Activated CD4-positive, alpha-beta T cell treated with anti-CD3 and anti-CD28 coated beads, Interleukin-2, amount 50 U/mL, for 24 hours (primary cell): ENCODE measurements at regions not wholly inside any gene's neighbourhood (a gene's known extent, or its start where the extent isn't known, plus 50 kb on each side); places are given as distances from the start of the nearest gene placed in this dataset.
"Not testable (repeated sequence)": the region's sequence is repeated elsewhere in the genome, so short reads cannot be mapped to it uniquely, and the experiment has no call there.

Experiments used
- DNase-seq, 2 donors: peaks; one replicate each; pipeline ENCODE4 v3.0.0-alpha.2; 2020; ENCODE audit warnings: low read depth in 1 of 2, low spot score in 1 of 2

DNA sequence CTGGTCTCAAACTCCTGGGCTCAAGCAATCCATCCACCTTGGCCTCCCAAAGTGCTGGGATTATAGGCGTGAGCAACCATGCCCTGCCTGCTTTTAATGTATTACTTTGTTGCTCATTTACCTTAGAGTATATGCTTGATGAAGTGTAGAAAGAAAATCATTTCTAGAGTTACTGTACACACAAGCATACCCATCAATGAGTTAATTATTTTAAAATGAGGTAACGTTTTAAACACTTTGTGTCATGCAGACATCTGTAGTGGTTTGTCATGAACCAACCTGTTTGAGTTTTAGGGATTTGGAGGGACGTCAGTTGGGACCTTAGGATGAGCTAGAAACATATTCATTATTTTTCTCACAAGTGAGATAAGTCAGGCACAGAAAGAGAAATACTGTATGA is 332.4 kb upstream of the IGF1R start:
- DNase-seq = no peak

- no peak for DNase-seq
Observed at GRCh38 chr15:98321896-98322295, 326.4 kb upstream of the IGF1R start.

GRCh38 chr15:98322581-98322980 is 325.8 kb upstream of the IGF1R start:
- no peak for DNase-seq

- no peak for DNase-seq
Observed at GRCh38 chr15:98324341-98324970, 323.9 kb upstream of the IGF1R start.

GRCh38 chr15:98326804-98327203 is 321.5 kb upstream of the IGF1R start:
- DNase-seq = no peak

DNA sequence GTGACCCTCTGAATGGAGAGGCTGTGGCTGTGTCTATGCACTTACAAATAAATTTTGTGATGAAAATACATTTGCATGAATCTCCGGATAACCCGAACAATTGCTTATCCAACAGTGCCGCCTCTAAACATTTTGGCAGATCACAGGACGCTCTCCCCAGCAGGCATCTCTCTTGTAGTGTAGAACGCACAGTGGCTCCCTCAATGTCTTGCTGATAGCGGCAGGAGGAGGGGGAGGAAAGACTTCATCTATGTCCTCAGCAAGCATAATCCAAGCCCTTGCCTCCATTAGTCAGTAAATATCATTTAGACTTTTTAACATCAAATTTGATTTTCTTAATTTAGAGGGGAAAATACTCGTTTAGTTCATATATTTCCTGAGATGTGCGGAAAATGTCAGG is 318.1 kb upstream of the IGF1R start:
- DNase-seq = no peak

DNA sequence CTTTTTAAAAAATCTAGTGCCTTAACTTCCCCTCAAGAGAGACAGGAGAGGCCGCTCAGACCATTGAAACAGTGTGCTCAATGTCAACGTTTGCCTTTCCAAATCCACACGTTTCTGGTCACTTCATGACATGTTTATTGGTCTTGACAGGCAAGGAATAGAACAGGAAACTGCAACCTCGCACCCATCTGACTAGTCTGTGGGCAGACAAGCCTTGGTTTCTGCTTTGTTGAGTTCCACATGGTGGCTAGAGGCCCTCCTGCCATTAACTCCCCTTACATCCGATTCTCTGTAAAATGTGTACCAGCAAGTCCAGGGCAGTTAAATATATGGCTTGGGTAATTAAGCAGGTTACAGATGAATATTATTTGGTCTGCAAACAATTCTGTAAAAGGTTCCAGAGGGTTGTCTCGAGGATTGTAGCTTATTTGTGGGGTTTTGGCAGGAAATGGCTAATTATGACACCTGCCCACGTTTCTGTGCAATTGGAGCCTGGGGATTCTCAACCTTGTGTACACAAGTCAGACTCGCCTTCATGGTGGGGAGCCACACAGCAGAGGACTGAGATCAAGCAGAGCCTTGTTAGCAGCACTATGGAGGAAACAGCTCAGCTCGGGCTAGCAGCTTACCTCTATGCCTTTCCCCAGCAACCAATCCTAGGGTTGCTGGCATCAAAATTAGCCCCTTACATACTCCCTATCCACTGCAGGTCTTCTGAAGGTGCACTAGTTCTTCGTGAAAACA is 317.5 kb upstream of the IGF1R start:
- no peak for DNase-seq

DNA sequence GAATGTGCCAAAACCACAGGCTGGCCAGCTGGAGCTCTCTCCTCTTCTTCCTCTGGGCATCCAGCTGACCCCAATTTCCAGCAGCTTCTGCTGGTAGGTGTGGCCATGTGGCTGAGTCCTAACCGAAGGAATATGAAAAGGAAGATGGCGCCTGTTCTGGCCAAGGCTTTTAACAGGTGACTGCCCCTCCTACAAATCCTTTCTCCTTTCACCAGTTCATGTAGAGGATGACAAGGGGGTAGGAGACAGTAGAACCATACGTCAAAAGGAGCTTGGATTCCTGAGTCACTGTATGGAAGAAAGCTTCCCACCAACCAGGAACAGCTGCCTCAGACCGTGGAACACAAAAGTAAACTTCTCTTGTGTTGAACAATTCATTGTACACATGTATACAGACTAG is 316.7 kb upstream of the IGF1R start:
- DNase-seq = no peak

DNA sequence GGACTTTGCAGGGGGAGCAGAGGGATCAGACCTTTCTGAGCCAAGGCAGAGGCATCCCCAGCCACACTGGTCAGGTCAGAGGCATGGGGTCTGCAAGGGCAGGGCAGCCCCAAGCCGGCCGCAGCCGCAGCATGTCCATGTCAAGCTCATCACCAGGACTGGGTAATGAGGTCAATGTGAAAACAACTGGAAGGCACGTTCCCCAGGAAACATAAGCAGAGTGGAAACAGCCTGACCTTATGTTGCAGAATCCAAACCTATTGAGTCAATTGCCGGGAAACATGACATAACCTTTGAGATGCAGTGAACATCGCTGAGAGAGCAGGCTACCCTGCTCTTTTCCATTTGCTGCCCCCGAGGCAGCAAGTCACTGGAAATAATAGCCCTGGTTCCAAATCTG is 315.1 kb upstream of the IGF1R start:
- DNase-seq = no peak

GRCh38 chr15:98342911-98343310 is 305.4 kb upstream of the IGF1R start:
- no peak for DNase-seq

GRCh38 chr15:98344591-98344990 is 303.7 kb upstream of the IGF1R start:
- DNase-seq = no peak

DNA sequence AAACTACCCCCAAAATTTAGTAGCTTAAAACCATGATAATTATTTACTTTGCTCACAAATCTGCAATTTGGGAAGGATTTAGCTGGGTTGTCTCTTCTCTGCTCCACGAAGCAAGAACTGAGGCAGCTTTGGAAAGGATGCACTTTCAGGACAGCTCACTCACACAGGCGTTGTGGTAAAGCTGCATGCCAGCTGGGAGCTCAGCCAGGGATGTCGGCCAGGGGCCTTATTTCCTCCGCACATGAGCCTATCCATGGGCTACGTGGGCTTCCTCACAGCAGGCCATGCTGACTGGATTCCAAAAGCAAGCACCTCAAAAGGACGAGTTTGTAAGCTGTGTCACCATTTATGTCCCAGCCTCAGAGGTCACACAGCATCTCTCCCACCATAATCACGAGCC is 301.3 kb upstream of the IGF1R start:
- DNase-seq = no peak

- DNase-seq = no peak
Observed at GRCh38 chr15:98347866-98348265, 300.5 kb upstream of the IGF1R start.

DNA sequence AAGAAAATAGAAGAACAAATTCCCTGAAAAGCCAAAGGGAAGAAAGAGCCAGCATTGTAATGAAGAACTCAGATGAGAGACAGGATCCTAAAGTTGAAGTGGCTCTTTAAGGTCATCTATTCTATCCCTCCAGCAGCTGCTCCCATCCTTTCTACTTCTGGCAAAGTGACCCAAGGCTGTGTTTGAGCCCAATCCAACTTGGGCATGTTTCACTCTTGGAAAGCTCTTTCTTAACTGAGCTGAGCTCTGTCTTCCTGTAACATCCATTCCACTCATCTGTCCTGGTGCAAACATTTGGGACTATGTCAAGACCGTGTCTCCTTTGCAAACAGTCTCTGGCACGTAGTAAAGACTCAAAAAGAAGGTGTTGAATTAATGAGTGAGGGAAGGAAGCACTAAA is 298.1 kb upstream of the IGF1R start:
- no peak for DNase-seq

- not testable (repeated sequence) for DNase-seq
Observed at GRCh38 chr15:98358274-98358673, 290.1 kb upstream of the IGF1R start.

- DNase-seq = no peak
Observed at GRCh38 chr15:98358971-98359370, 289.4 kb upstream of the IGF1R start.

DNA sequence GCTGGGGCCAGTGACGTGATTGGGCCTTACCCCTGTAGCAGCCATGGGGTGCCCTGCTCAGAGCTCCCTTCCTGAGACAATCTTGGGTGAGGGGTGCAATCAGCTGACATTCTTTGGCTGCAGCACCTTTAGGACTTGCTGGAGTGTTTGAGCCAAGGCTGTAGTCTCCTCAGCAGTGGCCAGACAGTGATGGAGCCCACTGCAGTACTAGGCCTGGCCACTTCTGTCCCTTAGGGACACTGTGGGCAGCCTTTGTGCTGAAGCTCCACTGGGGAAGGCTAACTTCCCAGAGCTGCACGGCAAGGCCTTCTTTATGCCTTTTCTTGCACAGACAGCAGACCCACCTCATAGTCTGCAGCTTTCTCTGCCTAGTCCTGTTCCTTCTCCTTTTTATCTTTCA is 284.9 kb upstream of the IGF1R start:
- no peak for DNase-seq

DNA sequence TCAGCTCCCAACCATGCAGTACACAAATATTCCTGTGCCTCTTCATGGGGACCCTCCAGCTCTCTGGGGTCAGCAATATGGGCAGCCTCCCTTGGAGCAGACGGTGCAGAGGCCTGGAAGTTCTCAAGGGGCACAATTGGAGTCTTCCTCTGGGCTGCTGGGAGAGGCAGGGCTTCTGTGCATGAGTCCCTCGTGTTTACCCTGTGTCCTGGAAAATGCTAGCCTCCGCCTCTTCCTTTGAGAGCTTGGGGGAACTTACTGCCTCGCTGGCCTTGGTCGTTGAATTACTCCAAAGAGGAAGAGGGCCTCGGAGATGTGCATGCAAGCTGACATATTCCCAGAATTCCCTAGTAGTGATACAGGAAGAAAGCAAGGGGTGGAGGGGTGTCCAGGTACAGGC is 284.4 kb upstream of the IGF1R start:
- DNase-seq = no peak

DNA sequence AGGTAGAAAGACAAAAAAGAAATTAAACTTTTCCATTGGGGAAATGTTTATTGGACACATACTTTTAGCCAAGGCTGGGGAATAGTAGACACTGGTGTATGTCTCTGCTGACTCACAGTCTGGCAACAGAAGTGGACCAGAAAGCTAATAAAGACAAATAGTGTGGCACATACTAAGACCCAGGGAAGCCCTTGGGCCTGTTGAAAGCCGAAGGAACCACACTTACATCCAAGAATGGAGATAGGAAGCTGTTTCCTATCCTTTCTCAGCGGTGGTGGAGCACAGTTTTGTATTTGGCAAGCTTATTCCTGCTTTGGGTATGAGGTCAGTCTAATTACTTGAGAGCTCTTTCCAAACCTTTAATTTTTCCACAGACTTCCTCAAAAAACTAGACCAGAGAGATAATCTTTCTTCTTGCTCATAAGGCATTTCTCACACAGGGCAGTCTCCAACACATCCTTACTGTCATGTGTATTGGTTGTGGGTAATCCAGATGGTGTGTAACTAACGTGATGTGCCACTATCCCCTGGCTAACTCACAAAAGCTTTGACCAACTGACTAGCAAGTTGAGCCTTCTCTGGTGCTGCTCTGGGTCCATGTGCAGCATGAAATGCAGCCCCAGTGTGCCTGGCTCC is 279.1 kb upstream of the IGF1R start:
- DNase-seq = no peak

DNA sequence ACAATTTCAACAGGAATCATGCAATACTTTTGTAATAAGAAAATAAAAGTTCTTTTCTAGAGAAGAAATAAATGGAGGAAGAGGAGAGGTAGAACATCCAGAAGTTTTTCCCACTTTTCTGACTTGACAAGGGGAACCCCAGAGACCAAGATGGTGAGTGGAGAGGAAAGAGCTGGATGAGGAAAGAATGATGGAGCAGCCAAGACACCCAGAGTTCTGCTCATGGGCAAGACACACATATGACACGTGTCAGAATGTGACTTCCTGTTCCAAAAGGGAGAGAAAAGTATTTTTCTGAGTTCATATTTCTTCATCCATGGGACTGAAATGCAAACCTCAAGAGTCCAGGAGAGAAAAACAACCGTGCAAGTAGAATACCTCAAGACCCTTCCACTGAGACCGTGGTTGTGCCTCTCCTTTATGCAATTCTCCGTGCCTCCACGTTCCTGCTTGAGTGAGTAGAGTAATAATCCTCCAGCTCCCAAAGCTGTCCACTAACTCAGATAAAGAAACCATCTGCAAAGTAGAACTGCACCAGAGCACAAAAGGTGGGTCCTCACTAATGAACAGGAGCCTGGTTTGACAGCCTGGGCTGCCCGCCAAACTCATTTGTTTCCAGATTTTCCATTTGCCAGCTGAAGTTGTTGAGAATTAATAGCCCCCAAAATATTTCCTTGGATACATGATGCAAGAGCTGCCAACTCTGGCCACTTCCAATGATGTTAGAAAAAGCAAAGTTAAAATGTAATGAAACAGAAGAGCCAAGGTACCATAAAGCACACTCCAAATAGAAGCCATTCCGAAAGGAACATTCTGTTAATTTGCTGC is 272.6 kb upstream of the IGF1R start:
- DNase-seq = no peak

GRCh38 chr15:98380721-98381120 is 267.6 kb upstream of the IGF1R start:
- DNase-seq = no peak

DNA sequence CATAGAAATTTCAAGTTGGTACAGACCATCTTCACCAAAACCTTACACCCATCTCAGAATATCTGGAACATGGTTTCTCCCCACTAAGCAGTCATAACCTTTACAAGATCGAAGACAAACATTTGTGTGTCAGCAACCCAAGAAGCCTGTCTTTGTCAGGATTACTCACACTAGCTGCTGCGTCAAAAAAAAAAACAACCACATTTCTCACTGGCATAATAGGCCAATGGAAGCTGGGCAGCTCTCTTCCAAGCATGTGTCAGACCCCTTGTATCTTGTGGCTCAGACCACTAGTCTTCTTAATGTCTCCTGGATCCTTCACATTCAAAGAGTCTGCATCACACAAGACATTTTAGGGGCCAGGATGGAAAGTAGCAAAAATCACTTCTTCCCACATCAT is 266.9 kb upstream of the IGF1R start:
- DNase-seq = no peak
